GM18873 (cell line): ENCODE measurements at regions not wholly inside any gene's neighbourhood (a gene's known extent, or its start where the extent isn't known, plus 50 kb on each side); places are given as distances from the start of the nearest gene placed in this dataset.
"Not testable (repeated sequence)": the region's sequence is repeated elsewhere in the genome, so short reads cannot be mapped to it uniquely, and the experiment has no call there.

Experiments
- ATAC-seq: cut with Tn5 transposase; IDR thresholded peaks from one replicate; pipeline ENCODE4 v1.9.1; 2021; ENCODE audit warnings: mild to moderate bottlenecking, moderate library complexity, moderate number of reproducible peaks; ENCODE audit not compliant: unreplicated experiment, low FRiP score

- ATAC-seq = no peak
These were observed 194.0 kb downstream of the FAM181B start for GRCh38 chr11:82539669-82540068.

- ATAC-seq = no peak
These were observed 197.0 kb downstream of the FAM181B start for GRCh38 chr11:82536706-82537105.

GRCh38 chr11:82533628-82534327 lies 199.9 kb downstream of the FAM181B start:
- ATAC-seq = no peak

- no peak for ATAC-seq
These were observed 203.7 kb downstream of the FAM181B start for GRCh38 chr11:82529936-82530335.

GRCh38 chr11:82527081-82527584 lies 206.5 kb downstream of the FAM181B start:
- no peak for ATAC-seq

GRCh38 chr11:82523141-82523540 lies 210.5 kb downstream of the FAM181B start:
- ATAC-seq = no peak

- ATAC-seq = no peak
These were observed 212.2 kb downstream of the FAM181B start for GRCh38 chr11:82521427-82521826.

GRCh38 chr11:82507288-82507687 lies 226.4 kb downstream of the FAM181B start:
- ATAC-seq = no peak

GRCh38 chr11:82505379-82505778 lies 228.3 kb downstream of the FAM181B start:
- no peak for ATAC-seq

GRCh38 chr11:82501174-82501573 lies 232.5 kb downstream of the FAM181B start:
- ATAC-seq = not testable (repeated sequence)

GRCh38 chr11:82494988-82495432 lies 238.7 kb downstream of the FAM181B start:
- no peak for ATAC-seq

- ATAC-seq = no peak
These were observed 258.8 kb downstream of the FAM181B start for GRCh38 chr11:82474876-82475275.

- ATAC-seq = no peak
These were observed 268.2 kb downstream of the FAM181B start for GRCh38 chr11:82465481-82465880.

- ATAC-seq = no peak
These were observed 270.9 kb downstream of the FAM181B start for GRCh38 chr11:82462608-82463242.

- ATAC-seq = no peak
These were observed 274.9 kb downstream of the FAM181B start for GRCh38 chr11:82458761-82459160.

GRCh38 chr11:82458147-82458546 lies 275.5 kb downstream of the FAM181B start:
- no peak for ATAC-seq

GRCh38 chr11:82450996-82451395 lies 282.7 kb downstream of the FAM181B start:
- ATAC-seq = no peak

- no peak for ATAC-seq
These were observed 327.1 kb downstream of the FAM181B start for GRCh38 chr11:82406611-82407010.

- ATAC-seq = no peak
These were observed 328.2 kb downstream of the FAM181B start for GRCh38 chr11:82405421-82405820.

GRCh38 chr11:82404981-82405380 lies 328.7 kb downstream of the FAM181B start:
- ATAC-seq = no peak

GRCh38 chr11:82403640-82404305 lies 329.9 kb downstream of the FAM181B start:
- ATAC-seq = no peak
